H9 (cell line): ENCODE measurements at regions not wholly inside any gene's neighbourhood (a gene's known extent, or its start where the extent isn't known, plus 50 kb on each side); places are given as distances from the start of the nearest gene placed in this dataset.

ENCODE experiments used
- DNase-seq: peaks from one replicate; pipeline ENCODE4 v3.0.0-alpha.2; 2017
- H2AFZ ChIP-seq: one replicate; pipeline ENCODE4 v1.6.1; 2013; ENCODE audit warnings: mild to moderate bottlenecking, low read length, control low read depth, moderate library complexity
- H2AK5ac ChIP-seq: 2 replicates; pipeline ENCODE4 v1.6.1; 2013; ENCODE audit warnings: low read length, control low read depth, mixed read lengths; ENCODE audit not compliant: insufficient read length
- H2BK120ac ChIP-seq: one replicate; pipeline ENCODE4 v1.6.1; 2013; ENCODE audit warnings: low read depth, mild to moderate bottlenecking, low read length, control low read depth, inconsistent platforms; ENCODE audit not compliant: poor library complexity, severe bottlenecking
- H2BK12ac ChIP-seq: 2 replicates; pipeline ENCODE4 v1.6.1; 2013; ENCODE audit warnings: low read length, control low read depth, mixed read lengths, low read depth; ENCODE audit not compliant: insufficient read length
- H2BK15ac ChIP-seq: 2 replicates; pipeline ENCODE4 v1.6.1; 2013; ENCODE audit warnings: low read depth, low read length, control low read depth
- H2BK20ac ChIP-seq: one replicate; pipeline ENCODE4 v1.6.1; 2013; ENCODE audit warnings: low read depth, mild to moderate bottlenecking, low read length, control low read depth, inconsistent platforms; ENCODE audit not compliant: poor library complexity, severe bottlenecking
- H2BK5ac ChIP-seq: 2 replicates; pipeline ENCODE4 v1.6.1; 2013; ENCODE audit warnings: low read length, control low read depth, mixed read lengths; ENCODE audit not compliant: insufficient read length
- H3K14ac ChIP-seq: 2 replicates; pipeline ENCODE4 v1.6.1; 2013; ENCODE audit warnings: low read length, control low read depth; ENCODE audit not compliant: insufficient read depth
- H3K18ac ChIP-seq: 2 replicates; pipeline ENCODE4 v1.6.1; 2013; ENCODE audit warnings: low read depth, mild to moderate bottlenecking, mixed read lengths, low read length, control low read depth; ENCODE audit not compliant: insufficient read length
- H3K23ac ChIP-seq: 2 replicates; pipeline ENCODE4 v1.6.1; 2013; ENCODE audit warnings: low read length, control low read depth, mixed read lengths, low read depth; ENCODE audit not compliant: insufficient read length
- H3K23me2 ChIP-seq: 2 replicates; pipeline ENCODE4 v1.6.1; 2013; ENCODE audit warnings: low read depth, mild to moderate bottlenecking, mixed read lengths, low read length, control low read depth; ENCODE audit not compliant: insufficient read length, poor library complexity, severe bottlenecking
- H3K27ac ChIP-seq: 2 replicates; pipeline ENCODE4 v1.5.1; 2013; ENCODE audit warnings: low read length, control low read depth, mixed read lengths, low read depth; ENCODE audit not compliant: insufficient read length
- H3K27me3 ChIP-seq: 2 replicates; pipeline ENCODE4 v1.6.1; 2013; ENCODE audit warnings: low read length, control low read depth, inconsistent platforms; ENCODE audit not compliant: insufficient read depth
- H3K4ac ChIP-seq: 2 replicates; pipeline ENCODE4 v1.6.1; 2013; ENCODE audit warnings: low read depth, mild to moderate bottlenecking, control low read depth, inconsistent platforms, low read length, moderate library complexity
- H3K4me1 ChIP-seq: 2 replicates; pipeline ENCODE4 v1.6.1; 2013; ENCODE audit warnings: low read length, control low read depth, inconsistent platforms; ENCODE audit not compliant: insufficient read depth
- H3K4me2 ChIP-seq: 2 replicates; pipeline ENCODE4 v1.6.1; 2013; ENCODE audit warnings: low read length, control low read depth, mixed read lengths; ENCODE audit not compliant: insufficient read length, insufficient read depth
- H3K56ac ChIP-seq: 2 replicates; pipeline ENCODE4 v1.6.1; 2013; ENCODE audit warnings: low read depth, mild to moderate bottlenecking, mixed read lengths, low read length, control low read depth; ENCODE audit not compliant: insufficient read length
- H3K79me1 ChIP-seq: 2 replicates; pipeline ENCODE4 v1.6.1; 2013; ENCODE audit warnings: low read depth, mild to moderate bottlenecking, moderate library complexity, low read length, control low read depth, inconsistent platforms; ENCODE audit not compliant: insufficient read depth, poor library complexity, severe bottlenecking
- H3K79me2 ChIP-seq: 2 replicates; pipeline ENCODE4 v1.6.1; 2013; ENCODE audit warnings: low read length, control low read depth, inconsistent platforms; ENCODE audit not compliant: insufficient read depth
- H3K9ac ChIP-seq: 2 replicates; pipeline ENCODE4 v1.6.1; 2013; ENCODE audit warnings: low read length, control low read depth, mixed read lengths; ENCODE audit not compliant: insufficient read length; ENCODE audit errors: extremely low read depth
- H3K9me3 ChIP-seq: one replicate; pipeline ENCODE4 v1.6.1; 2013; ENCODE audit warnings: low read depth, low read length, inconsistent platforms; ENCODE audit not compliant: control insufficient read depth
- H3T11ph ChIP-seq: one replicate; pipeline ENCODE4 v1.6.1; 2013; ENCODE audit warnings: mild to moderate bottlenecking, low read length, control low read depth, inconsistent platforms
- H4K20me1 ChIP-seq: one replicate; pipeline ENCODE4 v1.6.1; 2013; ENCODE audit not compliant: control insufficient read depth, insufficient read length, insufficient read depth
- H4K5ac ChIP-seq: 2 replicates; pipeline ENCODE4 v1.6.1; 2013; ENCODE audit warnings: low read depth, mild to moderate bottlenecking, mixed read lengths, low read length, control low read depth; ENCODE audit not compliant: insufficient read length
- H4K8ac ChIP-seq: replicated peaks from 2 replicates; pipeline ENCODE4 v1.6.1; 2013; ENCODE audit warnings: low read length, control low read depth, mixed read lengths, low read depth; ENCODE audit not compliant: insufficient read length
- H4K91ac ChIP-seq: 2 replicates; pipeline ENCODE4 v1.6.1; 2013; ENCODE audit warnings: low read depth, mild to moderate bottlenecking, moderate library complexity, mixed read lengths, low read length, control low read depth; ENCODE audit not compliant: insufficient read length
- H3K27ac Mint-ChIP-seq, 3 experiments: 2 replicates in 2 of 3; 3 replicates in 1 of 3; pipeline ENCODE4 v1.8.0; 2020 to 2021; ENCODE audit warnings: mixed read lengths in 3 of 3, mild to moderate bottlenecking in 1 of 3, moderate library complexity in 1 of 3
- H3K27me3 Mint-ChIP-seq: 2 replicates; pipeline ENCODE4 v1.8.0; 2021; ENCODE audit warnings: low read depth, mild to moderate bottlenecking, moderate library complexity, mixed read lengths
- H3K36me3 Mint-ChIP-seq, 3 experiments: 2 replicates in 2 of 3; 3 replicates in 1 of 3; pipeline ENCODE4 v1.8.0; 2020 to 2021; ENCODE audit warnings: low read depth in 3 of 3, mixed read lengths in 3 of 3; ENCODE audit not compliant: insufficient read depth in 1 of 3
- H3K4me1 Mint-ChIP-seq, 2 experiments: 2 replicates each; pipeline ENCODE4 v1.8.0; 2020; ENCODE audit warnings: mixed read lengths in 2 of 2
- H3K4me3 Mint-ChIP-seq, 2 experiments: 2 replicates in 1 of 2; 3 replicates in 1 of 2; pipeline ENCODE4 v1.8.0; 2020 to 2021; ENCODE audit warnings: mild to moderate bottlenecking in 2 of 2, mixed read lengths in 2 of 2, moderate library complexity in 1 of 2
- H3K9me3 Mint-ChIP-seq, 2 experiments: 2 replicates in 1 of 2; 3 replicates in 1 of 2; pipeline ENCODE4 v1.8.0; 2020; ENCODE audit warnings: mild to moderate bottlenecking in 2 of 2, mixed read lengths in 2 of 2, moderate library complexity in 1 of 2
- CTCF ChIP-seq: fragments of 200-600 bp; sonication (generic); conservative IDR thresholded peaks from 3 replicates; pipeline ENCODE4 v1.8.0; 2021; ENCODE audit warnings: antibody characterized with exemption, mild to moderate bottlenecking
- WGBS: extraction: QIAGEN DNeasy Blood & Tissue Kit; methylation state at CpG from one replicate; pipeline ENCODE4 v1.1.7; 2013; ENCODE audit warnings: missing lambda C conversion rate, low lambda C conversion rate, mixed read lengths; ENCODE audit not compliant: insufficient read length; ENCODE audit errors: extremely low coverage; 5-methylcytosine and 5-hydroxymethylcytosine counted together

- H3K9me3 ChIP-seq: no peaks in the 10 kb centered on the region
- no peak overlapping the region for H2AK5ac ChIP-seq
- Mint-ChIP-seq H3K27me3 (no peaks in the 10 kb centered on the region), H3K9me3 (peaks cover 13 to 23% of the 10 kb centered on the region in 2 experiments), H3K4me3 (no peak overlapping the region), H3K27ac (no peak overlapping the region), H3K36me3 (peaks cover 0 to 24% (median 4%) of the 10 kb centered on the region in 3 experiments; a peak in 4 of 7 replicates), H3K4me1 (peaks cover 9% of the 10 kb centered on the region in 2 experiments)
- H4K8ac ChIP-seq: no peak overlapping the region
- no peaks in the 10 kb centered on the region for H3K79me1 ChIP-seq
- H2BK20ac ChIP-seq: no peak overlapping the region
- no peaks in the 10 kb centered on the region for H4K20me1 ChIP-seq
- no peak overlapping the region for H2AFZ ChIP-seq
- no peak overlapping the region for H3K27ac ChIP-seq
- H2BK120ac ChIP-seq: no peak overlapping the region
- H2BK5ac ChIP-seq: no peak overlapping the region
- H3K79me2 ChIP-seq: no peaks in the 10 kb centered on the region
- H3K9ac ChIP-seq: no peak overlapping the region
- H3K27me3 ChIP-seq: no peaks in the 10 kb centered on the region
- H3K23me2 ChIP-seq: no peaks in the 10 kb centered on the region
- no peak overlapping the region for H4K5ac ChIP-seq
- H3K14ac ChIP-seq: no peak overlapping the region
- no peak overlapping the region for H2BK12ac ChIP-seq
- no CpG with 5 or more reads among the region's 3 CpGs for WGBS
- no peak overlapping the region for H3K23ac ChIP-seq
- no peak overlapping the region for H3K4ac ChIP-seq
- H3T11ph ChIP-seq: no peak overlapping the region
- no peak for DNase-seq
- no peak overlapping the region for H4K91ac ChIP-seq
- no peaks in the 10 kb centered on the region for H3K4me1 ChIP-seq
- no peak overlapping the region for H3K4me2 ChIP-seq
- H3K56ac ChIP-seq: no peak overlapping the region
- TF ChIP-seq CTCF: no peak
- no peak overlapping the region for H3K18ac ChIP-seq
- H2BK15ac ChIP-seq: no peak overlapping the region
Observed at GRCh38 chr18:2442006-2442405, 129.3 kb downstream of the METTL4 start.
